H9 (cell line): ENCODE measurements at regions not wholly inside any gene's neighbourhood (a gene's known extent, or its start where the extent isn't known, plus 50 kb on each side); places are given as distances from the start of the nearest gene placed in this dataset.

ENCODE experiments used
- DNase-seq: peaks from one replicate; pipeline ENCODE4 v3.0.0-alpha.2; 2017
- H2AFZ ChIP-seq: one replicate; pipeline ENCODE4 v1.6.1; 2013; ENCODE audit warnings: mild to moderate bottlenecking, low read length, control low read depth, moderate library complexity
- H2AK5ac ChIP-seq: 2 replicates; pipeline ENCODE4 v1.6.1; 2013; ENCODE audit warnings: low read length, control low read depth, mixed read lengths; ENCODE audit not compliant: insufficient read length
- H2BK120ac ChIP-seq: one replicate; pipeline ENCODE4 v1.6.1; 2013; ENCODE audit warnings: low read depth, mild to moderate bottlenecking, low read length, control low read depth, inconsistent platforms; ENCODE audit not compliant: poor library complexity, severe bottlenecking
- H2BK12ac ChIP-seq: 2 replicates; pipeline ENCODE4 v1.6.1; 2013; ENCODE audit warnings: low read length, control low read depth, mixed read lengths, low read depth; ENCODE audit not compliant: insufficient read length
- H2BK15ac ChIP-seq: 2 replicates; pipeline ENCODE4 v1.6.1; 2013; ENCODE audit warnings: low read depth, low read length, control low read depth
- H2BK20ac ChIP-seq: one replicate; pipeline ENCODE4 v1.6.1; 2013; ENCODE audit warnings: low read depth, mild to moderate bottlenecking, low read length, control low read depth, inconsistent platforms; ENCODE audit not compliant: poor library complexity, severe bottlenecking
- H2BK5ac ChIP-seq: 2 replicates; pipeline ENCODE4 v1.6.1; 2013; ENCODE audit warnings: low read length, control low read depth, mixed read lengths; ENCODE audit not compliant: insufficient read length
- H3K14ac ChIP-seq: 2 replicates; pipeline ENCODE4 v1.6.1; 2013; ENCODE audit warnings: low read length, control low read depth; ENCODE audit not compliant: insufficient read depth
- H3K18ac ChIP-seq: 2 replicates; pipeline ENCODE4 v1.6.1; 2013; ENCODE audit warnings: low read depth, mild to moderate bottlenecking, mixed read lengths, low read length, control low read depth; ENCODE audit not compliant: insufficient read length
- H3K23ac ChIP-seq: 2 replicates; pipeline ENCODE4 v1.6.1; 2013; ENCODE audit warnings: low read length, control low read depth, mixed read lengths, low read depth; ENCODE audit not compliant: insufficient read length
- H3K23me2 ChIP-seq: 2 replicates; pipeline ENCODE4 v1.6.1; 2013; ENCODE audit warnings: low read depth, mild to moderate bottlenecking, mixed read lengths, low read length, control low read depth; ENCODE audit not compliant: insufficient read length, poor library complexity, severe bottlenecking
- H3K27ac ChIP-seq: 2 replicates; pipeline ENCODE4 v1.5.1; 2013; ENCODE audit warnings: low read length, control low read depth, mixed read lengths, low read depth; ENCODE audit not compliant: insufficient read length
- H3K27me3 ChIP-seq: 2 replicates; pipeline ENCODE4 v1.6.1; 2013; ENCODE audit warnings: low read length, control low read depth, inconsistent platforms; ENCODE audit not compliant: insufficient read depth
- H3K4ac ChIP-seq: 2 replicates; pipeline ENCODE4 v1.6.1; 2013; ENCODE audit warnings: low read depth, mild to moderate bottlenecking, control low read depth, inconsistent platforms, low read length, moderate library complexity
- H3K4me1 ChIP-seq: 2 replicates; pipeline ENCODE4 v1.6.1; 2013; ENCODE audit warnings: low read length, control low read depth, inconsistent platforms; ENCODE audit not compliant: insufficient read depth
- H3K4me2 ChIP-seq: 2 replicates; pipeline ENCODE4 v1.6.1; 2013; ENCODE audit warnings: low read length, control low read depth, mixed read lengths; ENCODE audit not compliant: insufficient read length, insufficient read depth
- H3K56ac ChIP-seq: 2 replicates; pipeline ENCODE4 v1.6.1; 2013; ENCODE audit warnings: low read depth, mild to moderate bottlenecking, mixed read lengths, low read length, control low read depth; ENCODE audit not compliant: insufficient read length
- H3K79me1 ChIP-seq: 2 replicates; pipeline ENCODE4 v1.6.1; 2013; ENCODE audit warnings: low read depth, mild to moderate bottlenecking, moderate library complexity, low read length, control low read depth, inconsistent platforms; ENCODE audit not compliant: insufficient read depth, poor library complexity, severe bottlenecking
- H3K79me2 ChIP-seq: 2 replicates; pipeline ENCODE4 v1.6.1; 2013; ENCODE audit warnings: low read length, control low read depth, inconsistent platforms; ENCODE audit not compliant: insufficient read depth
- H3K9ac ChIP-seq: 2 replicates; pipeline ENCODE4 v1.6.1; 2013; ENCODE audit warnings: low read length, control low read depth, mixed read lengths; ENCODE audit not compliant: insufficient read length; ENCODE audit errors: extremely low read depth
- H3K9me3 ChIP-seq: one replicate; pipeline ENCODE4 v1.6.1; 2013; ENCODE audit warnings: low read depth, low read length, inconsistent platforms; ENCODE audit not compliant: control insufficient read depth
- H3T11ph ChIP-seq: one replicate; pipeline ENCODE4 v1.6.1; 2013; ENCODE audit warnings: mild to moderate bottlenecking, low read length, control low read depth, inconsistent platforms
- H4K20me1 ChIP-seq: one replicate; pipeline ENCODE4 v1.6.1; 2013; ENCODE audit not compliant: control insufficient read depth, insufficient read length, insufficient read depth
- H4K5ac ChIP-seq: 2 replicates; pipeline ENCODE4 v1.6.1; 2013; ENCODE audit warnings: low read depth, mild to moderate bottlenecking, mixed read lengths, low read length, control low read depth; ENCODE audit not compliant: insufficient read length
- H4K8ac ChIP-seq: replicated peaks from 2 replicates; pipeline ENCODE4 v1.6.1; 2013; ENCODE audit warnings: low read length, control low read depth, mixed read lengths, low read depth; ENCODE audit not compliant: insufficient read length
- H4K91ac ChIP-seq: 2 replicates; pipeline ENCODE4 v1.6.1; 2013; ENCODE audit warnings: low read depth, mild to moderate bottlenecking, moderate library complexity, mixed read lengths, low read length, control low read depth; ENCODE audit not compliant: insufficient read length
- H3K27ac Mint-ChIP-seq, 3 experiments: 2 replicates in 2 of 3; 3 replicates in 1 of 3; pipeline ENCODE4 v1.8.0; 2020 to 2021; ENCODE audit warnings: mixed read lengths in 3 of 3, mild to moderate bottlenecking in 1 of 3, moderate library complexity in 1 of 3
- H3K27me3 Mint-ChIP-seq: 2 replicates; pipeline ENCODE4 v1.8.0; 2021; ENCODE audit warnings: low read depth, mild to moderate bottlenecking, moderate library complexity, mixed read lengths
- H3K36me3 Mint-ChIP-seq, 3 experiments: 2 replicates in 2 of 3; 3 replicates in 1 of 3; pipeline ENCODE4 v1.8.0; 2020 to 2021; ENCODE audit warnings: low read depth in 3 of 3, mixed read lengths in 3 of 3; ENCODE audit not compliant: insufficient read depth in 1 of 3
- H3K4me1 Mint-ChIP-seq, 2 experiments: 2 replicates each; pipeline ENCODE4 v1.8.0; 2020; ENCODE audit warnings: mixed read lengths in 2 of 2
- H3K4me3 Mint-ChIP-seq, 2 experiments: 2 replicates in 1 of 2; 3 replicates in 1 of 2; pipeline ENCODE4 v1.8.0; 2020 to 2021; ENCODE audit warnings: mild to moderate bottlenecking in 2 of 2, mixed read lengths in 2 of 2, moderate library complexity in 1 of 2
- H3K9me3 Mint-ChIP-seq, 2 experiments: 2 replicates in 1 of 2; 3 replicates in 1 of 2; pipeline ENCODE4 v1.8.0; 2020; ENCODE audit warnings: mild to moderate bottlenecking in 2 of 2, mixed read lengths in 2 of 2, moderate library complexity in 1 of 2
- CTCF ChIP-seq: fragments of 200-600 bp; sonication (generic); conservative IDR thresholded peaks from 3 replicates; pipeline ENCODE4 v1.8.0; 2021; ENCODE audit warnings: antibody characterized with exemption, mild to moderate bottlenecking
- WGBS: extraction: QIAGEN DNeasy Blood & Tissue Kit; methylation state at CpG from one replicate; pipeline ENCODE4 v1.1.7; 2013; ENCODE audit warnings: missing lambda C conversion rate, low lambda C conversion rate, mixed read lengths; ENCODE audit not compliant: insufficient read length; ENCODE audit errors: extremely low coverage; 5-methylcytosine and 5-hydroxymethylcytosine counted together

- Histone ChIP-seq H3K9me3 (no peaks in the 10 kb centered on the region), H2BK15ac (no peak overlapping the region), H4K8ac (no peak overlapping the region), H3K23ac (no peak overlapping the region), H2AK5ac (no peak overlapping the region), H3K27me3 (no peaks in the 10 kb centered on the region), H2BK20ac (no peak overlapping the region), H3T11ph (no peak overlapping the region), H3K4ac (no peak overlapping the region), H4K5ac (no peak overlapping the region), H3K27ac (no peak overlapping the region), H2BK5ac (no peak overlapping the region), H3K56ac (no peak overlapping the region), H3K9ac (no peak overlapping the region), H3K4me2 (no peak overlapping the region), H3K4me1 (no peaks in the 10 kb centered on the region), H3K79me2 (no peaks in the 10 kb centered on the region), H2BK120ac (no peak overlapping the region), H3K14ac (no peak overlapping the region), H3K79me1 (no peaks in the 10 kb centered on the region), H4K91ac (no peak overlapping the region), H3K18ac (no peak overlapping the region), H4K20me1 (no peaks in the 10 kb centered on the region), H2AFZ (no peak overlapping the region), H2BK12ac (no peak overlapping the region), H3K23me2 (no peaks in the 10 kb centered on the region)
- H3K4me1 Mint-ChIP-seq, result no peaks in the 10 kb centered on the region
- DNase-seq, result no peak
- H3K27me3 Mint-ChIP-seq, result no peaks in the 10 kb centered on the region; the same call in 1 of the 2 replicates
- no CpG with 5 or more reads among the region's 3 CpGs for WGBS
- no peak overlapping the region for H3K4me3 Mint-ChIP-seq
- no peak overlapping the region for H3K27ac Mint-ChIP-seq
- no peaks in the 10 kb centered on the region; a peak in 1 of 7 replicates for H3K36me3 Mint-ChIP-seq
- no peak for TF ChIP-seq CTCF
- H3K9me3 Mint-ChIP-seq, result no peaks in the 10 kb centered on the region
Observed at GRCh38 chr5:15073453-15073852, 201.9 kb upstream of the ANKH start.
